IPS-20b (cell line): ENCODE measurements at regions not wholly inside any gene's neighbourhood (a gene's known extent, or its start where the extent isn't known, plus 50 kb on each side); places are given as distances from the start of the nearest gene placed in this dataset.
"Not testable (repeated sequence)": the region's sequence is repeated elsewhere in the genome, so short reads cannot be mapped to it uniquely, and the experiment has no call there.

Experiments
- H3K27ac ChIP-seq: one replicate; pipeline ENCODE4 v1.5.1; 2013; ENCODE audit warnings: low read length
- H3K27me3 ChIP-seq: 2 replicates; pipeline ENCODE4 v1.6.1; 2013; ENCODE audit warnings: mild to moderate bottlenecking, low read length, inconsistent platforms; ENCODE audit not compliant: insufficient read depth
- H3K36me3 ChIP-seq: 2 replicates; pipeline ENCODE4 v1.6.1; 2013; ENCODE audit warnings: low read depth, mild to moderate bottlenecking, inconsistent platforms, low read length, moderate library complexity; ENCODE audit not compliant: insufficient read depth
- H3K4me1 ChIP-seq: 2 replicates; pipeline ENCODE4 v1.6.1; 2013; ENCODE audit warnings: mild to moderate bottlenecking, control low read depth, inconsistent platforms, low read length, moderate library complexity; ENCODE audit not compliant: insufficient read depth
- H3K4me3 ChIP-seq: 2 replicates; pipeline ENCODE4 v1.5.1; 2013; ENCODE audit warnings: mild to moderate bottlenecking, low read length, inconsistent platforms
- H3K9ac ChIP-seq: 2 replicates; pipeline ENCODE4 v1.6.1; 2013; ENCODE audit warnings: low read depth, mild to moderate bottlenecking, inconsistent platforms, low read length, moderate library complexity
- H3K9me3 ChIP-seq: 2 replicates; pipeline ENCODE4 v1.6.1; 2013; ENCODE audit warnings: mild to moderate bottlenecking, low read depth, low read length, inconsistent platforms; ENCODE audit not compliant: insufficient read depth

GRCh38 chr3:18188491-18188890 lies 236.6 kb downstream of the SATB1 start:
- no peaks in the 10 kb centered on the region for H3K4me1 ChIP-seq
- no peak overlapping the region for H3K9ac ChIP-seq
- H3K27me3 ChIP-seq = no peaks in the 10 kb centered on the region
- H3K36me3 ChIP-seq = no peaks in the 10 kb centered on the region
- no peak overlapping the region for H3K27ac ChIP-seq
- no peak overlapping the region for H3K4me3 ChIP-seq
- no peaks in the 10 kb centered on the region for H3K9me3 ChIP-seq

GRCh38 chr3:18185624-18186023 lies 239.5 kb downstream of the SATB1 start:
- no peaks in the 10 kb centered on the region for H3K27me3 ChIP-seq
- H3K9ac ChIP-seq = no peak overlapping the region
- no peaks in the 10 kb centered on the region for H3K9me3 ChIP-seq
- no peaks in the 10 kb centered on the region for H3K4me1 ChIP-seq
- no peaks in the 10 kb centered on the region for H3K36me3 ChIP-seq
- no peak overlapping the region for H3K4me3 ChIP-seq
- no peak overlapping the region for H3K27ac ChIP-seq

- H3K36me3 ChIP-seq, H3K27me3 ChIP-seq, H3K4me3 ChIP-seq, H3K9ac ChIP-seq, H3K27ac ChIP-seq, H3K9me3 ChIP-seq, H3K4me1 ChIP-seq: not testable (repeated sequence)
These were observed 242.2 kb downstream of the SATB1 start for GRCh38 chr3:18182923-18183322.

- H3K36me3 ChIP-seq = no peaks in the 10 kb centered on the region
- no peak overlapping the region for H3K4me3 ChIP-seq
- H3K27ac ChIP-seq = no peak overlapping the region
- H3K27me3 ChIP-seq = no peaks in the 10 kb centered on the region
- no peak overlapping the region for H3K9ac ChIP-seq
- H3K9me3 ChIP-seq = no peaks in the 10 kb centered on the region
- H3K4me1 ChIP-seq = no peaks in the 10 kb centered on the region
These were observed 245.6 kb downstream of the SATB1 start for GRCh38 chr3:18179521-18179920.

DNA sequence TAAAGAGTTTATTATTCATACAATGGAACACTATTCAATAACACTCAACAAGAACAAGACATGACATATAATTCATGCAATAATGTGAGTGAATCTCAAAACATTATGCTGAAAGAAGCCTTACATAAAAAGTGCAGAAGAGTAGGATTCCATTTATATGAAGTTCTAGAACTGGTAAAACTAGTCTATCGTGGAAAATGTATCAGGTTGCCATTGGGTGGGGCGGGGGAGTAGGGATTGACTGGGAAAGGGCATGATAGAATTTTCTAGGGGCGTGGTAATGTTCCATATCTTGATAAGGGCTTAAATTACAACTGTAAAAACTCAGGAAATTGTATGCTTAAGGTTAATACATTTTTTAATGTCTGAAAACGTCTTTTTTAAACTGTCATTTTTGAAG lies 247.9 kb downstream of the SATB1 start:
- no peak overlapping the region for H3K9ac ChIP-seq
- no peaks in the 10 kb centered on the region for H3K27me3 ChIP-seq
- no peaks in the 10 kb centered on the region for H3K36me3 ChIP-seq
- H3K4me3 ChIP-seq = no peak overlapping the region
- H3K27ac ChIP-seq = no peak overlapping the region
- H3K9me3 ChIP-seq = no peaks in the 10 kb centered on the region
- H3K4me1 ChIP-seq = no peaks in the 10 kb centered on the region

GRCh38 chr3:18173891-18174290 lies 251.2 kb downstream of the SATB1 start:
- not testable (repeated sequence) for H3K4me1 ChIP-seq, H3K9ac ChIP-seq, H3K27ac ChIP-seq, H3K4me3 ChIP-seq, H3K27me3 ChIP-seq, H3K9me3 ChIP-seq, H3K36me3 ChIP-seq

GRCh38 chr3:18159681-18160080 lies 265.5 kb downstream of the SATB1 start:
- H3K36me3 ChIP-seq = no peaks in the 10 kb centered on the region
- H3K4me3 ChIP-seq = no peak overlapping the region
- H3K4me1 ChIP-seq = no peaks in the 10 kb centered on the region
- H3K27ac ChIP-seq = no peak overlapping the region
- H3K9me3 ChIP-seq = no peaks in the 10 kb centered on the region
- no peak overlapping the region for H3K9ac ChIP-seq
- H3K27me3 ChIP-seq = no peaks in the 10 kb centered on the region

- Histone ChIP-seq H3K9me3 (no peaks in the 10 kb centered on the region), H3K27me3 (no peaks in the 10 kb centered on the region), H3K27ac (no peak overlapping the region), H3K4me1 (0 out of 2 replicates have a peak, but pooled peaks cover 2% of the 10 kb centered on the region), H3K4me3 (no peak overlapping the region), H3K9ac (no peak overlapping the region), H3K36me3 (no peaks in the 10 kb centered on the region)
These were observed 271.5 kb downstream of the SATB1 start for GRCh38 chr3:18153571-18154173.

DNA sequence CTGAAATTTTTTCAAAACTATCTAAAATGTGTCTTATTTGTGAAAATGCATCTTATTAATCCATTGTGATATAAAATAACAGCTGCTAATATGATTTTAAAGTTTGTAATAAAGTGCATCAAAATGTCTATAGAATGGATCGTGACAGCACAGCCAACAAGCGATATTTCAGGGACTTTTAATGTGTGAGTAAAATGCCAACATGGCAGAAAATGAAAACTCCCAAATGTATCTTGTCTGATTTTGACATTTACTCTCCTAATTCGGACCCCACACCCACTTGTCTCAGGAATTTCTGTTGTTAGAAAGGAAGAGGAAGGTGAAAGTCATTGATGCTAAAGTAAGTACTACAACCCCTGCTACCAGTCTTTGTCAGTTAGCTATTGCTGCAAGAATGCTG lies 273.9 kb downstream of the SATB1 start:
- no peak overlapping the region for H3K4me3 ChIP-seq

DNA sequence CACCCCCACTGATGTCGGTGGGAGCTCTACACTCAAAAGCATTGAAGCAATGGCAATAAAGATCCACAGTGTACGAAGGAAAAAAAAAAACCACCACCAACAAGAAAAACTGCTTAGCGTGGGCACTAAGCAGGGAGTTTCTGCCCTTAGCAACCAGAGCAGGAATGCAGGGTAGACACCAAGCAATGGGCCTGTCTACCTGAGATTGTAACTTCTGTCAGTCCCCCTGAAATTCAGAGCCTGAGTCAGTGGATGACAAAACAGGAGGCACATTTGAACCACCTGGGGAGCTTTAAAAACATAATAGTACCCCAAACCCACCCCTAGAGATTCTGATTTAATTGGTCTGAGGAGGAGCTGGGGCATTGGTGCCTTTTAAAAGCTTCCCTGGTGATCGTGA lies 275.2 kb downstream of the SATB1 start:
- Histone ChIP-seq H3K9me3 (no peaks in the 10 kb centered on the region), H3K27ac (no peak overlapping the region), H3K4me3 (no peak overlapping the region), H3K4me1 (0 out of 2 replicates have a peak, but pooled peaks cover 2% of the 10 kb centered on the region), H3K36me3 (no peaks in the 10 kb centered on the region), H3K27me3 (no peaks in the 10 kb centered on the region), H3K9ac (no peak overlapping the region)

More for the DNA sequence above, 273.9 kb downstream of the SATB1 start:
- Histone ChIP-seq H3K36me3 (no peaks in the 10 kb centered on the region), H3K9me3 (no peaks in the 10 kb centered on the region), H3K9ac (no peak overlapping the region), H3K27ac (no peak overlapping the region), H3K27me3 (no peaks in the 10 kb centered on the region), H3K4me1 (0 out of 2 replicates have a peak, but pooled peaks cover 2% of the 10 kb centered on the region)

DNA sequence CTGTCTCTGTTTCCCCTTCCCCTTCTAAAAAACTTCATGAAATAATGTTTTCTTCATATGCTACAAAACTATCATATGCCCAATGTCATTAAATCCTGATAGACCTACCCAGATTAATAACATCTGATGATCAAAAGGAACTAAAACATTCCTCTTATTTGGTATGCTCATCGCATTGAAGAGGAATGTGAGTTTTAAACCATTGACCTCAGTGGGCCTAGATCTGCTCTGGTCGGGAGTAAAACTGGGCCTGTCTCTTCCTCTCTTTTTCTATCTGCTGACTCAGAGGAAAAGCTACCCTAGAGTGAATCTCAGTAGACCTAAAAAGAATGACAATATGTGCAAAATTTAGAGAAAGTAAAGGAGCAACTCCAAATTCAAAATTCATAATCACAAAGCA lies 275.8 kb downstream of the SATB1 start:
- 0 out of 2 replicates have a peak, but pooled peaks cover 2% of the 10 kb centered on the region for H3K4me1 ChIP-seq
- no peaks in the 10 kb centered on the region for H3K9me3 ChIP-seq
- no peak overlapping the region for H3K4me3 ChIP-seq
- H3K9ac ChIP-seq = no peak overlapping the region
- H3K36me3 ChIP-seq = no peaks in the 10 kb centered on the region
- no peak overlapping the region for H3K27ac ChIP-seq
- H3K27me3 ChIP-seq = no peaks in the 10 kb centered on the region

DNA sequence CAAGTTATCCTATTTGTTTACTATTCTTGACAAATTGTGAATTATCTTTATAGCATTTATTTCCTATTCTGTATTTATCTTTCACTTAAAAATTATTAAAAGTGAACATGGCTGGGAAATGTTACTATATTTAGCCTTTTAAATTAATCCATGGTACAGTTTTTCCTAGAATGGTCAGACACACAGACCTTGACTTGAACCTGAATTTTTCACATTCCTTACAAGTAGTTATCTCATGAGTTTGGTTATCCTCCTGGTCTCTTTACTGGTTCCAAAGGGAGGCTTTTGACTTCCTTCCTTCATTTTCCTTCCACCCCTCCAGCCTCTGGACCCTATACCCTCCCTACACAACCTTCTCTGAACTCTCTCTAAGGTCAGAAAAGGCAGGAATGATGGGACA lies 280.6 kb downstream of the SATB1 start:
- no peaks in the 10 kb centered on the region for H3K27me3 ChIP-seq
- H3K27ac ChIP-seq = no peak overlapping the region
- H3K36me3 ChIP-seq = no peaks in the 10 kb centered on the region
- H3K9ac ChIP-seq = no peak overlapping the region
- H3K4me1 ChIP-seq = no peaks in the 10 kb centered on the region
- no peaks in the 10 kb centered on the region for H3K9me3 ChIP-seq
- no peak overlapping the region for H3K4me3 ChIP-seq
